ENCODE measurements at regions not wholly inside any gene's neighbourhood (a gene's known extent, or its start where the extent isn't known, plus 50 kb on each side); places are given as distances from the start of the nearest gene placed in this dataset.

GRCh38 chr12:25416516-25416915 lies 136.6 kb downstream of the LMNTD1 start:
- H3K9me2 ChIP-seq (ENCODE audit: low read depth, low read length): no peaks in the 10 kb centered on the region
- no peaks in the 10 kb centered on the region for H3K9me3 ChIP-seq (ENCODE audit: low read length)
- H3F3A ChIP-seq (ENCODE audit: insufficient read depth, low read length): no peaks in the 10 kb centered on the region
- no peak overlapping the region for H3K27ac ChIP-seq (ENCODE audit: low read depth, low read length, poor library complexity, severe bottlenecking)
- H4K20me1 ChIP-seq (ENCODE audit: insufficient read depth, low read length): no peaks in the 10 kb centered on the region
- H3K4me1 ChIP-seq (ENCODE audit: insufficient read depth, low read length, severe bottlenecking): no peaks in the 10 kb centered on the region
- H2AFZ ChIP-seq (ENCODE audit: low read length): no peak overlapping the region
- H3K4me2 ChIP-seq (ENCODE audit: low read length): no peak overlapping the region
- no peak overlapping the region for H3K9ac ChIP-seq (ENCODE audit: low read length)
- H3K36me3 ChIP-seq (ENCODE audit: insufficient read depth, low read length): no peaks in the 10 kb centered on the region
- H3K79me2 ChIP-seq (ENCODE audit: insufficient read depth, low read length): no peaks in the 10 kb centered on the region
- H3K4me3 ChIP-seq (ENCODE audit: low read depth, low read length, poor library complexity, severe bottlenecking): no peak overlapping the region
- no peaks in the 10 kb centered on the region for H3K27me3 ChIP-seq (ENCODE audit: insufficient read depth, low read length)
- TF ChIP-seq CTCF (IDR thresholded peaks at IDR 0.05; ENCODE audit: low read length): no peak
- TF ChIP-seq EZH2 (IDR thresholded peaks at IDR 0.05; ENCODE audit: borderline replicate concordance, low read length): no peak

- no peaks in the 10 kb centered on the region for H4K20me1 ChIP-seq (ENCODE audit: insufficient read depth, low read length)
- H3K4me3 ChIP-seq (ENCODE audit: low read depth, low read length, poor library complexity, severe bottlenecking): no peak overlapping the region
- no peaks in the 10 kb centered on the region for H3K9me2 ChIP-seq (ENCODE audit: low read depth, low read length)
- H2AFZ ChIP-seq (ENCODE audit: low read length): no peak overlapping the region
- H3K79me2 ChIP-seq (ENCODE audit: insufficient read depth, low read length): no peaks in the 10 kb centered on the region
- no peak overlapping the region for H3K4me2 ChIP-seq (ENCODE audit: low read length)
- H3K27me3 ChIP-seq (ENCODE audit: insufficient read depth, low read length): no peaks in the 10 kb centered on the region
- H3K9ac ChIP-seq (ENCODE audit: low read length): no peak overlapping the region
- TF ChIP-seq EZH2 (IDR thresholded peaks at IDR 0.05; ENCODE audit: borderline replicate concordance, low read length): no peak
- no peak for TF ChIP-seq CTCF (IDR thresholded peaks at IDR 0.05; ENCODE audit: low read length)
- H3K36me3 ChIP-seq (ENCODE audit: insufficient read depth, low read length): no peaks in the 10 kb centered on the region
- H3K4me1 ChIP-seq (ENCODE audit: insufficient read depth, low read length, severe bottlenecking): no peaks in the 10 kb centered on the region
- H3F3A ChIP-seq (ENCODE audit: insufficient read depth, low read length): no peaks in the 10 kb centered on the region
- no peak overlapping the region for H3K27ac ChIP-seq (ENCODE audit: low read depth, low read length, poor library complexity, severe bottlenecking)
- H3K9me3 ChIP-seq (ENCODE audit: low read length): no peaks in the 10 kb centered on the region
Measured at GRCh38 chr12:25415004-25415403, 138.1 kb downstream of the LMNTD1 start.

- Histone ChIP-seq H3K9me3 (ENCODE audit: low read length) (no peaks in the 10 kb centered on the region), H3K9ac (ENCODE audit: low read length) (no peak overlapping the region), H3K4me1 (ENCODE audit: insufficient read depth, low read length, severe bottlenecking) (no peaks in the 10 kb centered on the region), H3F3A (ENCODE audit: insufficient read depth, low read length) (no peaks in the 10 kb centered on the region), H3K79me2 (ENCODE audit: insufficient read depth, low read length) (no peaks in the 10 kb centered on the region), H3K27ac (ENCODE audit: low read depth, low read length, poor library complexity, severe bottlenecking) (no peak overlapping the region), H2AFZ (ENCODE audit: low read length) (no peak overlapping the region), H3K36me3 (ENCODE audit: insufficient read depth, low read length) (no peaks in the 10 kb centered on the region), H3K4me3 (ENCODE audit: low read depth, low read length, poor library complexity, severe bottlenecking) (no peak overlapping the region), H3K27me3 (ENCODE audit: insufficient read depth, low read length) (no peaks in the 10 kb centered on the region), H3K4me2 (ENCODE audit: low read length) (no peak overlapping the region), H3K9me2 (ENCODE audit: low read depth, low read length) (no peaks in the 10 kb centered on the region), H4K20me1 (ENCODE audit: insufficient read depth, low read length) (no peaks in the 10 kb centered on the region)
- TF ChIP-seq EZH2 (IDR thresholded peaks at IDR 0.05; ENCODE audit: borderline replicate concordance, low read length): no peak
- no peak for TF ChIP-seq CTCF (IDR thresholded peaks at IDR 0.05; ENCODE audit: low read length)
Measured at GRCh38 chr12:25412735-25413134, 140.3 kb downstream of the LMNTD1 start.
